Middle frontal gyrus (tissue), 1 donor: ENCODE measurements at regions not wholly inside any gene's neighbourhood (a gene's known extent, or its start where the extent isn't known, plus 50 kb on each side); places are given as distances from the start of the nearest gene placed in this dataset.

Experiments
- DNase-seq: peaks from one replicate; pipeline ENCODE4 v3.0.0-alpha.2; 2015; ENCODE audit warnings: low spot score; ENCODE audit errors: extremely low spot score

DNA sequence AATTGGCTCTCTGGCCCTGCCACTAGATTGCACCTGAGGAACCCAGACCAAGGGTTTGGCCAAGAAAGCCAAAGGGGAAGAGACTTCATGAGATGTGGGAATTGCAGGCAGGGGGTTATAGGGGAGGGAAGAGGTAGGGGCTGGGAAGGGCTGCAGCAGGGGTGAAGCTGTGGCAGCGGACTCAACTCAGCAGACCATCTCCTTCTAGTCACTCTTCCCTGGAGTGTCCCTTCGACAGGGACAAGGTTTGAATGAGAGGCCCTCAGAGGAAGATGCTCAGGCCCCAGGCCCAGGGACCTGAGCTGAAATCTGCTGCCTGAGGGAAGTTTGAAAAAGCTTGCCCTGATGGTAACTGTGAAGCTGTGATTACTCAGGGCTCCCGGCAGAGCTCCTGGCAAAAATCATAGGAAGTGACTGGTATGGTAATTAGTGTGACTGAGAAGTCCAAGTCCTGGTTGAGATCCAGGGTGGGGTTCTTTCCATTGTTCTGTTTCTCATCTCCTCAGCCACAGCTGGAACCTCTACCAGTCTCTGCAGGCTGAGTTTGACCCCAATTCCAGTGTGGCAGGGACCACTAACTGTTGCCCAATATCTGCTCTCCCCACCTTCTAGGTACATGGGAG, 300.9 kb downstream of the CYP26B1 start:
- DNase-seq, result no peak

DNA sequence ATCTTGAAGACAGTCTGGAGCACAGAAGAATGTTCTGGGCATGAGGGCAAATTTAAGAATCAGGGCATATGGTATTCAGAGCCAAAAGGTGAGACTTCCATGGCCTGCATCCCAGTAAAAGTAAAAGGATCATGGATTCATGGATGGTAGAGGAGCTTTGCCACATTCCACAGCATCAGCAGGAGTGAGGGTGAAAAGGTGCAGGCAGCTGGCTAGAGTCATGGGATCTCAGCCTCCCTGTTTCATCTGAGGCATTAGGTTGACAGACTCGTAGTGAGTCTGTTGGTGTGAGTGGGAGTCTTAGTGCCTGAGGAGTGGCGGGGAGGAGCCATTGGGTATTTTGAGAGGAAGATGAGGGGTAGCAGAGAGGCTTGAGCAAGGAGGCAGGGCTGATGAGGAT, 301.6 kb downstream of the CYP26B1 start:
- DNase-seq, result no peak

DNA sequence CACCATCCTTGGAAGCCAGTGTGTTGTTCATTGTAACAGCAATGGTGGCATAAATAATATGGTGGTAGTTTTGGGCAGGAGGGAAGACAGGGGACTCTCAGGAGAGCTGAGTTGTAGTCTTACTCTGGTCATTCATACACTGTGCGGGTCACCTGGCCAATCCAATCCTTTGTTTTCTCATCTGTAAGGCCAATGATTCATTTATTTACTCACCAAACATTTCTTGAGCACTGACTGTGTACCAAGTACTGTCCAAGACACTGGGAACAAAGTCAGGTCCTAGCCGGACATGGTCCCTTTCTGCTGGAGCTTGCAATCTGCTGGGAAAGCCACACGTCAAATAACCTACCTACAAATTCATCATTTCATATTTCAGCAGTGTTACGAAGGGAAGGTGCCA, 302.7 kb downstream of the CYP26B1 start:
- DNase-seq, result no peak

DNA sequence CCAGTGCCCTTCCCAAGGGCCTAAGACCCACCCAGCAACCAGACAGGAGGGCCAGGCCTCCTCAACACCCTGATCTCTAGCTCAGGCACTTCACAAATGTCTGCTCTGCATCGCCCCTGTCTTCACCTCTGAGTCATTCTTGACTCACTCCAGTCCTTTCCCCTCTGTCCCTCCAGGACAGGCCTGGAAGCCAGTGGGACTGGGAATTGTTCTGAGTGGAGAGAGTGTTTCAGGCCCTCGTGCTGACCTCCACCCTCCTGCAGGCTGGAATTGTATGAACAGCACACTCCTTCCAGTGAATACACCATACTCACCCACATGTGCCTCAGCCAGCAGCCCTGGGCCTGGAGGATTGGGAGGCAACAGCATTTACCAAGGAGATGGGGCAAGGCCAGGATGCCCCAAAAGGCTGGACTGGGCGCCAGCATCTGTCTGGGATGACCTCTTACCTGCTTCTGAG, 304.2 kb downstream of the CYP26B1 start:
- DNase-seq, result no peak

DNA sequence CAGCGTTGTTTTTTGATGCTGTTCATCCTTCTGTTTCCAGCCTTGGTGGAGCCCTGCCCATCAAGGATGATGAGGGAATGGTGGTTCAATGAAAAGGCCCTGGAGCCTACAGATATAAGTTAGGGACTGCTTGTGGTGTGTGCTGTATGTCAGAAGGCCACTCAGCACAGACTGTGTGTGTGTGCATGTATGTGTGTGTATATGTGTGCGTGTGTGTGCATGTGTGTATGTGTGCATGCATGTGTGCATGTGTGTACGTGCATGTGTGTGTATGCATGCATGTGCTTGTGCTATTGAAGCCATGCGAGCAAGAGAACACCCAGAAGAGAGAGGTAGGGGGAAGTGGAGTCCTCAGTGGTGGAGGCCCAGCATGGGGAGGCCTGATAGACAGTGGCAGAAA, 304.9 kb downstream of the CYP26B1 start:
- no peak for DNase-seq

DNA sequence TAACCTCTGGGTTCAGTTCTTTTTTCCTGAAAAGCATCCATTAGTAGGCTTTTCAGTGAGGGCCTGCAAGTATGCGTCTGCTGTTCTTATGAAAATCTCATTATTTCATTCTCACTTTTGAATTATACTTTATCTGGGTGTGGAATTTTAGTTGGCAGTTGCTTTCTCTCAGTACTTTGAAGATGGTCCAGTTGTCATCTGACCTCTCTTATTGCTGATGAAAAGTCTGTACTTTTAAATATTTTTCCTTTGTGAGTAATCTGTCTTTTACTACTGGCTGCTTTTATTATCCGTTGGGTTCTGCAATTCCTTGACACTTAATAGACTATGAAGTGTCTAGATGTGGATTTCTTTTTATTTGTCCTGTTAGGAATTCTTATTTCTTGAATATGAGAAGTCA, 307.8 kb downstream of the CYP26B1 start:
- DNase-seq, result no peak

DNA sequence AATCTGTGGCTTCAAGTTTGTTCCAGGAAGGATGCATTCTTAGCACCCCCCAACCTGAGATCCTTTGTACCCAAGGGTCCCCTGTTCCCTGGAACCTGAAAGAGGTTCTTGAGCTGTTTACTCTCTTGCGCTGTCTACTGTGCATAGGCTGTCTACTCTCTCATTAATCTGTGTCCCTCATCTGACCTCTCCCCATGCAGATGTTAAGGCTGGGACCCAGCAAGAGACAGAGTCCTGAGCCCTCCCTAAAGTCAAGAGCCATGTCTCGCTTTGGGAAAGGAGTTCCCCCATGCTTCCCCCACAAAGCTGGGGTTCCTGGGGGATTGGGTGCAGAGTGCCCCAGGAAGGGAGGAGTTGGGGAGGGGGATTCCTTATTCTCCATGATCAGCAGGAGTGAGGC, 312.9 kb downstream of the CYP26B1 start:
- DNase-seq, result no peak

DNA sequence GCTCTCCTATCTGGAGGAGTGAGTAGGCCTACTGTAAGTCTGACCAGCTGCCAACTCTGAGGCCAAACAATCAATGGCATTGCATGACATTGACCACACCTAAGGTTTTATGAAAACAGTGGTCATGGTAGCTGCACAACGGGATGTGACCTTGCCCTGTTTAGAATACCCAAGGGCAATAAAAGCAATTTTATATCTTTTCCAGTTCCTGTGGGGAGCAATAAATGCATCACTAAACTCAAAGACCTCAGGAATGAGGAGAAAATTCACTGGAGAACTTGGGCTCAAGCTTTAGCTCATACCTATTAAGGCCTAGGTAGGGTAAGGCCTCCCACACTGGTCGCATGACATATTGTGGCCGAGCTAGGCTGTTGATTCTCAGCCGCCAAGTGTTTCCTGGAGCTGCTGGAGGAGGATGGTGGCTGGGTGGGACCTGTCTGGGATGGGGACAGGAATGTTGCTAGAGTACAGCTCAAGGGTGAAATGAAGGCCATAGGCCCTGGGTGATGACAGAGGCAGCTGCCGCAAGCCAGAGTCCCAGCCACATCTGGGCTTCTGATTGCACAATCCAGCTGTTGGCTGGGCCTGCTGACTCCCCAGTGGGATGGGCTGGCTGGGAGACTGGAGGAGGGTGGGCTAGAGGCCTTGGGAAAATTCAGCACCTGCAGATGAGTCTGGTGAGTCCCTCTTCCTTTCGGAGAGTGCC, 313.7 kb downstream of the CYP26B1 start:
- DNase-seq, result no peak

DNA sequence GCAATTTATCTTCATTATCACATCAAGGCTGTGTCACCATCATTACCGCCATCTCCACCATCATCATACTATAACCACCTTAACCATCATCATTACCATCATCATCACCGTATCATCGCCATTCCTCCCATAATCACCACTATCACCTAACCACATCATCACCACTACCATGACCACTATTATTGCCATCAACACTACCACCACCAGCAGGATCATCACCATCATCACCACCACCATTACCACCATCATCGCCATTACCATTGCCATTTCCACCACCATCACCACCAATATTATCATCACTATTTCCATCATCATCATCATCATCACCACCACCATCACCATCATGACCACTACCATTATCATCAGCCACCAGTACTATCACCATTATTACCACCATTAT, 314.4 kb downstream of the CYP26B1 start:
- no peak for DNase-seq

DNA sequence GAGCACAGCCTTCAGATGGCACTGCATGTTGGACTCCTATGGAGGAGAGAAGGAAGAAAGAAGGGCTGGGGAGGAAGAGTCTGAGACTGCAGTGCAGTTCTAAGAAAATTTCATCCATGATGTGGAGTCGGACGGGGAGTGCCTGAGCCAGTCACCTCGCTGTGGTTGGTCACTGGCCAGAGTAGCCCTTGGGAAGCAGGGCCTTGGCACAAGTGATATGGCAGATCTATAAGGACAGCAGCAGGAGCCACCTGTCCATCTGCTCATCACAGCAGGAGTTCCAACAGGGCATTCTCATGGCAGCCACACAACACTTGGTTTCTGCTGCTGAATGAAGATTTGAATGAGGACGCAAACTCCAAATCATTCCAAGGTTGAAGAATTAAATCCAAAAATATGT, 314.8 kb downstream of the CYP26B1 start:
- DNase-seq, result no peak

DNA sequence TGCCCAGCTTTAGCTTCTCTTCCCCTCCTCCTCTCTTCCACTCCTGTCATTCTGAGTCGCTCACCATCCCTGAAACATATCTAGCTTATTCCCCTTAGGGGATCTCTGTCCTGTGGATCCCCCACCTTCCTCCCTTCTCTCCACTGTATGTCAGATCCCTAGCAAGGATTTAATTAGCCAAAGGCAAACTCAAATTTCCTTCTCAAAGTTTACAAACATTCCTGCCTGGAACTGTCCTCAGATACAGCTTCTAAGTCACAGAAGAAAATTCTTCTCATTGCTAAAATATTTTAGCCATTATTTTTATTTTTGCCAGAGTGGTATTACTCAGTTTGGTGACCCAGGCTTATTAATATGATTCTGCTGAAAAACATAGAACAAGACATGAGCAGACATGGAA, 315.3 kb downstream of the CYP26B1 start:
- DNase-seq, result no peak

DNA sequence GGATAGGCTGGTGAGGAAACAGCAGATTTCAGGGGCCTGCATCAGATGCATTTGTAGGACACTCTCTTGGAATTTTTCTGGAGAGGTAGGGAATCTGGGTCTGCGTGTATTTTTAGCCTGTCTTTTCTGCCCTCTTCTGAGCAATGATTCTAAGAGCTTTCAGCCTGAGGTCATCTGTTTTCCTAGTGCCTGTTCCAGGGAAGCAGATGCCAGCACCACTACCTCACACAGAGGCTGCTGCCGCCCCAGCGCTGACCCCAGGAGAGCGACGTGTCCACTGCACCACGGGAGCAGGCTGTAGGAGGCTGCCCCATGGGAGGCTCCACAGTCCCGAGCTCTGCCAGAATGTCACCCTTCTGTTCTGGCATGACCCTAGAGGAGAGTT, 316.5 kb downstream of the CYP26B1 start:
- DNase-seq, result no peak

DNA sequence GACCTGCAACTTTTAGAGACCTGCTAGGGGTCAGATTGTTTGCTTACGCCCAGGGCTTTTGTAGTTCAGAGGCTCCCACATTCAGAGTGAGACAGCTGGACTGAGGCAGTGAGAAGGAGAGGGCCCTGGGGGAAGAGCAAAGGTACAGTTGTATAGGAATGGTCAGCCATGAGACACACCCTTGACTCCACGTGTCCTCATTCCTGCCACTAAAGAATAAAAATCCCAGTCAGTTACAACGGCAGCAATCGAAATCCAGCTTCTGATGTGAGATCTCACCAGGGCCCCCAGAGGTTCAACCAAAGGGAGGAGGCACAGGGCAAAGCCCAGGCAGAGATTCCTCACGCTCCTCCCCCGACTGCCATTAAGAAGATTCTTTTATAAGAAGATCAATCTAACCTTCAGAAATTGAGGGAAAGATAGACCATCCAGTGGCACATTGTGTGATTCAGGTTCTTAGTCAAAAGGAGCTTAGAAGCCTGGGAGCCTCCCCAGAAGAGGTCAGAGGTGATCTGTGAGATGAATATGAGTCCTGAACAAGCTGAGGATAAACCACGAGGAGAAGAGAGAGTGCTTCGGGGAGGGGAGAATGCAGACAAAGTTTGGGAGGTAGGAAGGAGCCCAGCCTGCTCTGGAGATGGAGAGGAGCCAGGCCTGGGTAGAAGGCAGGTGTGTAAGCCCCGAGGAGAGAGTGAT, 317.0 kb downstream of the CYP26B1 start:
- no peak for DNase-seq

DNA sequence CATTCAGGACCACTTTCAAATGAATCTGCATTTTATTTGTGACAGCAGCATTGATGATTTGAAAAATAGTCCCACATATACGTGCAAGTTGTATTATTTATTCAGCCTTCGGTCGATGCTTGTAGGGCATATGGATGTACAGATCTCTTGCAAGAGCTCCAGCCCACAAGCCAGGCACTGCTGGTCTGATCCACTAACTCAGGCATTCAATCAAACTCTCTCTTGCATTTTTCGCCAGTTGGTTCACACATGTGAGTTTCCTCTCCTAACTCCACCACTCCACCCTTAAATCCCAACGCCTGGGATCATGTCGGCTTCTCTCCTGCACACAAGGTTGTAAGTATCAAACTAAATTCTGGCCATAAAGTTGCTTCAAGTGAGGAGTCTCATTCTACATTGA, 318.7 kb downstream of the CYP26B1 start:
- DNase-seq, result no peak

DNA sequence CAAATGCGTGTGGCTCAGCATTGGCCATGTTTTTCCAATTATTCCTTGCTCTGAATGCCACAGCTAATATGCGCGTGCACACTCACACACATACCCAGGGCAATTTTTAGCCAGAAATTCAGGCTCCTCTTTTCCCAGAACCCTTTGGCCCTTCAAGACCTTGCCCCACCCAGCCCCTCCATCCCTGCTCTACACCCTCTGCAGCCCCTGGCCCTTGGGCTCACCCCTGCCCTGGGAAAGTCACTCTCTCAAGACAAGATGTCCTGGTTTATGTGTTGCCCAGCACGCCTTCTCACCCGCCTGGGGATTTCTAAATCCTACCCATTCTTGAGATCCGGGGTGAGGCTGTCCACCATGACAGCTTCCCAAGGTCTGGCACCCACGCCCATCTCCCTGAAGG, 319.7 kb downstream of the CYP26B1 start:
- DNase-seq, result no peak

DNA sequence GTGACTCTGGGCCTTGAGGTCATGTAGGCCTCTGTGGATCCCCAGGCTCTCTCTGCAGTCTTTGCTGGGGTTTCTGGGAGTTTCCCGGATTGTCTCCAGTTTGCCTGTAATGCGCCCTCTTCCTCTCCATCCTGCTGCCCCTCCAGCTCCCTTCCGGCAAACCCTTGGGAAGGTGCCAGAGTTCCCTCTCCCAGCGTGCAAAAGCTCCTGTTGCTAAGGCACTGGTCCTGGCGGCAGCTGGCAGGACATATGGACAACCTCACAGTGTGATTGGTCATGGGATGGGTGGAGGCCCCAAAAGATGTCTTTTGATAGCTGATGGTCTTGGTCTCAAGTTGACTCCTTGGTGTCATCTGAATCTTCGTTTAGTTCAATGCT, 320.1 kb downstream of the CYP26B1 start:
- DNase-seq, result no peak

DNA sequence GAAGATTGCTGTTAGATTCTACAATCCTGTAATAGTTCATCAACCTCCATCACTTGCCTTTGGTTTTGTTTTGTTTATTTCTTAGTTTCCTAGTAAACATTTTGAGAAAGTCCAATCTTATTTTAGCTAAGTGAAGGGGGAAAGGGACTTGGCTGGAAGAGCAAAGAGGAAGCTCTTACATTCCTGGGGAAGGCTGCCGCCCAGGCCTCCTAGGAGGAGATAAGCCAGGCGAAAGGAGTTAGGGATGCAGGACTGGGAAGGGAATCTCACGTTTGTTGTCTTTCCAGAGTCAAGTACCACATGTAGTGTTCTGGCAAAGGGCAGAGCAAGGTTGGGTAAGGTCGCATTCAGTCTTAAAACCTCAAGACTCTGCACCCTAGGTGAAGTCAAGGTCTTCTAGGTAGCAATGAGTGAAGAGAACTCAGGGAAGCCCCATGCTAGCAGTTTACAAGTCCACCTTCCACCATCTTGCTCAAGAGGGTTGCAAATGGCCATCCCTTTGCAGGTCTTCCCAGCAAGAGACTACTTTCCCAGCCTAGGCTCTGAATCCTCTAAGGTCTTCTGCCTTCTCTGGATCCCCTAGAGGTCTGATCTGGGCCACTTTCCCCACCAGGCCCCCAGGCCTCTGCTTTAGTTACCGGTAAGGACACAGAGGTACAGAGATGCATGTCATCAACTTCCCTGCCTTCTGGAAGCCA, 320.7 kb downstream of the CYP26B1 start:
- no peak for DNase-seq

DNA sequence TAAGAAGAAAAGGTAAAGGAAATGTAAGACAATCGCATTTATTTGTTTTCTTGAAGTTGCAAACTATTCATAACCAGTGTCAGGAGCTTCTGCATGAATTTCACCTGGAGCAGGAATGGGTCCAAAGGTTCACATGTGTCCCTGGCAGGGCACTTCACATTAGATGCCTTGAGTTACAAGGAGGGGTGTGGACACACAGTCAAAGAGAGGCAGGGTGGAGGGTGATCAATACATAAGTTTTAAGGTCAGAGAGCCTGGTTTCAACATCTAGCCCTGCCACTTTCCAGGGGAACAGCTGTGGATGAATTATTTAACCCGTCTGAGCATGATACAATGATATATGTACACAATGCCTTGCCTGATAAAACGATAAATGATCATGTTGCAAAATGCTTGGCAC, 321.4 kb downstream of the CYP26B1 start:
- DNase-seq, result no peak

DNA sequence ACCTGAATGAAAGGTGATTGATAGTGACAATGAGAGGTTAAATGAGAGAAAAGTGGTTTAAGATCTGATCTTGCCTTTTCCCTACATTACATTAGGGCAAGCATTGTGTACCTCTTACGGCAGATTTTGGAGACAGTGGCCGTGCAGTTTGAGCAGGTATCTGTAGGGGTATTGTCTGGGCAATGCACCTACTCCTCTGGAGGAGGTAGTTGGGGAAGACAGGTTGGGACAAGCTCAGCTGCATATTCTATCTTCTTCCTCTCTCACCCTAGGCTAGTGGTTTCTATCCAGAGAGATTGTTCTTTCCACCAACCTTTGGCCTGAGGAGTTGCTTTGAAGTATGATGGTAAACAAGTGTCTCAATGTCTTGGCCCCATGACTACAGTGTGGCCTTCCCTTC, 323.2 kb downstream of the CYP26B1 start:
- DNase-seq, result no peak

DNA sequence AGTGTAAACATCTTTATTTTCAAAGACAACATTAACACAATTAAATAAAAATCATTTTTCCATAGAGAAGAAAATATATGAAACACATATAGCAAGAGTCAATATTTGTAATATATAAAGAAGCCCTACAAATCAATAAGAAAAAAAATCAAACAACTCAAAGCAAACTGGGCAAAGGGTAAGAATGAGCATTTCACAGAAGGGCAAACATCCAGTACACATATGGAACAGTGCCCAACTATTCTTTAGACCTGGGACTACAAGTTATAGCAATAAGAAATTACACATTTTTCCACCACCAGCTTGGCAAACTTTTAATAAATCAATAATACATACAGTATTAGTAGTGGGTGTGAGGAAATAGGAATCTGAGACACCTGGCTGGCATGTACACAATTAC, 324.1 kb downstream of the CYP26B1 start:
- DNase-seq, result no peak

DNA sequence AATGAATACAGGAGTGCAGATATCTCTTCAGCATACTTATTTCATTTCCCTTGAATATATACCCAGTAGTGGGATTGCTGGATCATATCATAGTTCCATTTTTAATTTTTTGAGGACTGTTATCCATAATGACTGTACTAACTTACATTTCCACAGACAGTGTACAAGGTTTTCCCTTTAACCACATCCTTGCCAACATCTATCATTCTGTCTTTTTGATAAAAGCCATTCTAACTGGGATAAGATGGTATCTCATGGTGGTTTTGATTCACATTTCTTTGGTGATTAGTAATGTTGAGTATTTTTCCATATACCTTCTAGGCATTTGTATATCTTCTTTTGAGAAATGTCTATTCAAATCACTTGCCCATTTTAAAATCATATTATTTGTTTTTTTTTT, 325.2 kb downstream of the CYP26B1 start:
- no peak for DNase-seq

DNA sequence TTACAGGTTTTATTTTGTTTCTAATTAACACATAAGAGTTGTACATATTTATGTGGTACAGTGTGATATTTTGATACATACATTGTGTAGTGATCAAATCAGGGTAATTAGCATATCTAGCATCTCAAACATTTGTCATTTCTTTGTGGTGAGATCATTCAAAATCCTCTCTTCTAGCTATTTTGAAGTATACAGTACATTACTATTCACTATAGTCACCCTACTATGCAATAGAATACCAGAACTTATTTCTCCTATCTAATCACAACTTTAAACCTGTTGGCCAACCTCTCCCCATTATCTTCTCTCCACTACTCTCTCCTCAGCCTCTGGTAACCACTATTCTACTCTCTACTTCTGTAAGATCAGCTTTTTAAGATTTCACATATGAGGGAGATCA, 325.8 kb downstream of the CYP26B1 start:
- DNase-seq, result no peak
